SK-N-DZ (cell line): ENCODE measurements at regions not wholly inside any gene's neighbourhood (a gene's known extent, or its start where the extent isn't known, plus 50 kb on each side); places are given as distances from the start of the nearest gene placed in this dataset.
A peak's percentile ranks its signal among the peaks of the same experiment; 100 is the strongest.
"Not testable (repeated sequence)": the region's sequence is repeated elsewhere in the genome, so short reads cannot be mapped to it uniquely, and the experiment has no call there.

Source experiments
- DNase-seq: peaks from one replicate; pipeline ENCODE4 v3.0.0-alpha.2; 2015; ENCODE audit warnings: low spot score

DNA sequence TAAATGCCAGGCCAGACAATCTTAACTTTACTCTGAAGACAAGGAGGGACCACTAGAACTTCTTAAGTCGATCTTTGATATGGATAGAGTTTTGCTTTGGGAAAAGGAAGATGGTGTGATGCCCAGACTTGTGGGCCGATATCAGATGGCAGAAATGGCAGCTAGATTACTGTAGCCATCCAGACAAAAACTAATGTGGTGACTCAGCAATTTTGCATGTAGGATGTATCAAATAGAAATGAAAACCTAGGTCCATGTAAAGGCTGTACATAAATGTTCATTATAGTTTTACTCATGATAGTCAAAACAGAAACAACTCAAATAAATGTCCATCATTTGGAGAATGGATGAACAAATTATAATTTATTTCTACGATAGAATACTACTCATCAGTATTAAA, 121.5 kb downstream of the APIP start:
- DNase-seq: no peak

- DNase-seq: no peak
These were observed 122.5 kb downstream of the APIP start for GRCh38 chr11:34793666-34794065.

DNA sequence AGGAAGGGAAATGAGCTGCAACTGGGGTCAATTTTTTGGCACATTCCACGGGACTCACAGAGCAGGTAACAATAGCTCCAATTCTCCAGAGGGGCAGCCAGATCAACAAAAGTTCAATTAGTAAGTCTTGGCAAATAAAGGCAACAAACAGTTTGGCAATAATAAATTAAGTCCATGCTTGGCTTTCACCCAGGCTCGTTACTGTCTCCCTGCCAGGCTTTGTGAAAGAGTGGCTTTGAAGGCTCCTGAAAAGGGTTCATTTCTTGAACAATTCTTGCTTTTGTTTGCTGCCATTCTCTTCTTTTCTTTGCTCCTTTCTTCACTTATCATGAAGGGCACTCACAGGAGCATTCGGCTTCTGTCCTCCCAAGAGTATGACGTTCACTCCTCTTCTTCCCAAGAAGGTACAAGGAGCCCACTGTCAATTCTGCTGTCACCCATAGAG, 123.3 kb downstream of the APIP start:
- DNase-seq: no peak

DNA sequence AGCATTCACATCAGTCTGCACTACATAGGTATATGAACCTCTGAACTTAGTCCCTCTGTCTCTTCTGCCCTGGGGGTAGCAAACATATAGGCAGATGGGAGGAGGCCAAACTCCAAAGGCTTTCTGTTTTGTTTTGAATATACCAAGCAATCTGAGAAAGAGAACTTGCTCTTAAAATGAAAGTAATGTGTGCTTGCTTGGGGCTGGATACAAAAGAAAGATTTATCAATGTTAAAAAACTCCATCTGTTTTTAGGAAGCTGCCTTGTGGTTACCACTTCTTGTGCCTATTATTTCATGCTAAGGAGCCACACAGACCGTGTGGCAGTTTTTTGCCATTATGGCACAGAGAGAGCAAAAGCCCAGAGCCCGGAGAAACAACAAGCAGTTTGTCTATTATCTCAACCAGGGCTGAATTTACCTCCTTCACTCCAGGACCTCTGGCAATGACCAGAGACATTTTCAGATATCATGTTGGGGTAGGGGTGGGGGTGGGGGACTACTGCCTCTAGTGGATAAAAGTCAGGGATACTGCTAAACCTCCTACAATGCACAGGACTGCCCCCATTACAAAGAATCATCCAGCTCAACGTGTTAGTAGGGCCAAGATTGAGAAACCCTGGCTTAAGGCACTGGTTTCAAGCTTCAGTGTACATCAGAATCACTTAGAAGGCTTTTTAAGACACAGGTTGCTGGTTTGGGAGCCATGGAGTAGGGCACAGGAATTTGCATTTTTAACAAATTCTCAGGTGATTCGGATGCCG, 124.2 kb downstream of the APIP start:
- no peak for DNase-seq

GRCh38 chr11:34790620-34791019, 125.6 kb downstream of the APIP start:
- DNase-seq: no peak

DNA sequence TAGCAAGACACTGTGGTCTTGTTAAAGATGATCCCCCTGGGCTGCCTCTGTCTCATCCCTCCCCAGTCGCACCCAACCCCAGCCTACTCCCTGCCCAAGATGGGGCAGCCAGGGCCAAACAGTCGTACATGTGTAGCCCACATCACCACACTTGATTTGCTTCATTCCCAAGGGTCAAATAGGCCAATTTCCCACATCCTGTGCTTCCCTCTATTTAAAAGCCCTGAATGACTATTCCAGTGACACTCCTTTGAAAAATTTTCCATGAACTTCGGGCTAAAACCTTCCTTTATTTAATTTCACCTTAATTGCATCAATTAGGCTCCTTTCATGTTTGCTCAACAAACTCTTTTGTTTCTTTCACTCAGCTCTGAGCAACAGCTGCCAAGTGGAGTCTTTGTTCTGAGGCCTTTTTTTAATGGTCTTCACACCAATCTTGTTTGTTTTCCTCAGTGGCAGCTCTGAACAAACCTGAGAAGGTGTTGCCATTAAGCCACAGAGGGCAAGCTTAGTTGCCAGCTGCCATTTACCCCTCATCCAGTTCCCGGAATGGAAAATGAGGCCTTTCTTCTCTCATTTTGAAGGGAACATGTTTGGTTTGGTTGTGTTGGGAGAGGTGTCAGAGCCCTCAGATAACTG, 126.9 kb downstream of the APIP start:
- no peak for DNase-seq

DNA sequence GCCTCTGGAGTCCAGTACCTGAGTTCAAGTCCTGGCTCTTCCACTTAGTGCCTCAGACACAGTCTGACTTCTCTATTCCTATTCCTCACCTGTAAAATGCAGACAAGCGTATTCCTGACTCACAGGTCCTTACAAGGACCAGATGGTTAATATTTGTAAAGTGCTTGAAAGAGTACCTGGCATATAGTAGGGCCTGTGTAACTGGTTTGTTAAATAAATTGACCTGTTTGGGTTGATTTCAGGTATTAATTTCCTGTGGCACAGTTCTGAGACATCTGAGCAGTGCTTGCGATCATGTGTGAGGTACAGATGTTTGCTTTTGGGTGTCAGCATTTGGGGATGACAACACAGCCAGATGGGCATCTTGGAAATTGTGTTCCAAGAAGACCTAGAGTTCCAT, 127.5 kb downstream of the APIP start:
- no peak for DNase-seq

DNA sequence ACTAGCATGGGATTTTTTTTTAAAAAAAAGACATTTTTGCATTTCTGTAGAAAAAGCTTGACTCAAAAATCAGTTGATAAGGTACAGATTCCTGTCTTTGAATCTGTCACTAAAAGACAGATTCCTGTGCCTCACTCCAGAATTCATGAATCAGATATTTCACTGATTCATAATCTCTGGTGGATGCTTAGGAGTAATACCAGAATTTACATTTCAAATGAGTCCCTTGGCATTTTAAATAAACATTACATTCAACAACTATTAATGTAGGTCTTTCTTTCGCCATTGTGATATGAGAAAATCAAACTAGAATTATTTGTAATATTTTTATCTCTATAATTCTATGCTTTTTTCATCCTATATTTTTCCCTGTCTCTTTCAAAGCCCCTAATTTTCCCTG, 128.3 kb downstream of the APIP start:
- DNase-seq: no peak

DNA sequence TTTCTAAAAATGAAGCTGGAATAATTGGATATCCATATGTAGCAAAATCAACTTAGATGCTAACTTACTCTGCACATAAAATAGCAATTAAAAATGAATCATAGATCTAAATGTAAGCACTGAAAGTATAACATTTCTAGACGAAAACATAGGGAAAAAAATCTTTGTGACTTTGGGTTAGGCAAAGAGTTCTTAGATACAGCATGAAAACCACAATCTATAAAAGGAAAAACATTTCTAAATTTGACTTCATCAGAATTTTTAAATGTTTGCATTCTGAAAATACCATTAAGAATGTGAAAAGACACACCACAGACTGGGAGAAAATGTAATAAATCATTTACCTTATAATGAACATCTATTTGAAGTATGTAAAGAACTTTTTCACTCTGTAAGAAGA, 128.8 kb downstream of the APIP start:
- DNase-seq: no peak

GRCh38 chr11:34784318-34784841, 131.8 kb downstream of the APIP start:
- DNase-seq: no peak

- DNase-seq: no peak
These were observed 132.3 kb downstream of the APIP start for GRCh38 chr11:34783816-34784317.

- not testable (repeated sequence) for DNase-seq
These were observed 134.4 kb downstream of the APIP start for GRCh38 chr11:34781826-34782225.

GRCh38 chr11:34775417-34775888, 140.7 kb downstream of the APIP start:
- no peak for DNase-seq

- no peak for DNase-seq
These were observed 141.6 kb downstream of the APIP start for GRCh38 chr11:34774604-34775003.

DNA sequence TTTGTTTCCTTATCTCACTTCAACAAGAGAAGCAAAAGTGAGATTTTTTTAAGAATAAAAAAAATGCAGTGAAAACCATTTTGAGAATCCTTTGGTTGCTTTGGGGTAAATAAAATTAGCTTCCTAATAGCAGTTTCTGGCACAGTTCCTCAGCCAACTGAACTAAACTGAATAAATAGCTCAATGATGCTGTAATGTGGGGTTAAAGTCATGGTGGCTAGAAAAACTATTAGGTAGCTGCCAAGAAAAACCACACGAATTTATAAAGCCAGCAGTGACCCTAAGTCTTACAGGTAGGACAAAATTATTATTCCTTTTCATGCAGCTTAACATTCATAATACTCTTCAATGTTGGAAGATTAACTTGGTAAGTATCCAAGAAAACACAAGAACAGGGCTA, 142.4 kb downstream of the APIP start:
- DNase-seq: no peak

GRCh38 chr11:34773211-34773610, 143.0 kb downstream of the APIP start:
- DNase-seq: no peak

DNA sequence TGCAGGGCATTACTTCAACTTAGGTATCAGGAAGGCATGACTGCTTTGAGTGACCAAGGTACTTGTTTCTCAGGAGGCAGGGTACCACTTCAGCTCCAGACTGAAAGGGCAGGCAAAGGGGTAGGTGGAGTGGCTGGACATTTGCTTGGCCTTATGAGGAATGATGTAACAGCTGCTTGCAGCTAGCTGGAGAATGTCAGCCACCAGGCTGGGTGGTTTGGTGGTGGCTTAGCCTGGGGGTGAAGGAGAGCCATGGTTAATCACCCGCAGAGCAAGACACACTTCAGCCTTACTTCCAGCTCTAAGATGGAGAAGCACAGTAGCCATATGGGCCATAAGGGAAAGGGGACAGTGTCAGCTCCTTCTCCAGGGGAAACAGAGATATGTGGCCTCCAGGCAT, 146.1 kb downstream of the APIP start:
- no peak for DNase-seq

DNA sequence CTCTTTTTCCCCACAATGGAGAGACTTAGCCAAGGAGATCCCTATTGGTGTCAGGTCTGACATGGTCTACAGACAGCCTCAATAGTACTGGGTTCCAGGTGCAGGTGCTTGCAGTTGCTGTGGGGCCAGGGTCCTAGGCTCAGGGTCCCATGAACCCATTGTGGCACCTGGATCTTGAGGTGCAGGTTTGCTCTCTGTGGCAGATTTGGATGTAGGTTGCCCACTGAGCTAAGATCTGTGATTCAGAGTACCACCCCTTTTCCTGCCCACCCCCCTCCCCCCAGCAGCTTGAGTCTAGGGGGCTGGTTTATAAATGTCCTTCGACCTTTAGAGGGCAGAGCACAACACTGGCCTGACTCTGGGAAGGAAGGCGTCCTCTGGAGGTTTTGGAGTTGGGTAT, 147.0 kb downstream of the APIP start:
- DNase-seq: no peak

GRCh38 chr11:34762625-34763024, 141.7 kb downstream of the EHF start:
- DNase-seq: not testable (repeated sequence)

DNA sequence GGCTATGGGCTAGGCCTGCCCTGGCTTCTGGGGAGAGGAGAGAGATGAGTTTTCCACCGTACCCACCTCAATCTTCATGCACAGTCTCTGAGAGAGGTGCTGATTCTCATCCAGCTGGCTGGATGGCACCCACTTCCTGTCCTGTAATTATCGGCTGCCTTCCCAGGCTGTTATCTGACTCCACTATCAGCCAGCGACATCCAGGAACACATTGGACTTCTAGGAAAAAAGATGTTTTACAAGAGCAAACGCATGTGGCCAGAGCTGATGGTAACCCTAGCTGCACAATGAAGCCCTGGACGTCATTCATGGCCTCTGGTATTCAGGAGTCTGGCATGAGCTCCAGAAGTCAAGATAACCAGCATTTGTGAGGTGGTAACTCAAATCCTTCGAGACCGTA, 137.4 kb downstream of the EHF start:
- DNase-seq: peak; percentile 23

- no peak for DNase-seq
These were observed 136.1 kb downstream of the EHF start for GRCh38 chr11:34757026-34757451.

DNA sequence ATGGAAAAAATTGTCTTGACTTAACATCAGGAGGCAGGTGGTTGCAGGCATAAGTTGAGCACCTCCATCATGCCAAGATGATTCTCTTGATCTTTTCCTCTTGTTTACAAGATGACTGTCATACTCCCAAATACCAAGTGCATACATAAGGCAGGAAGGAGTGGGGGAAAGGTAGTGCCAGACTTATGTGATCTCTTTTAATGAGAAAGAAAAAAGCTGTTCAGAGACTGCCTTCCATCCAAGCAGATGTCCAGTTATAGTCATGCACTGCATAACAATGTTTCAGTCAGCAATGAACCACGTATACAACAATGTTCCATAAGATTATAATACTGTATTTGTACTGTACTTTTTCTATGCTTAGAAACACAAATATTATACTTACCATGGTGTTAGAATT, 135.7 kb downstream of the EHF start:
- DNase-seq: no peak

GRCh38 chr11:34755671-34756070, 134.8 kb downstream of the EHF start:
- DNase-seq: no peak
